ENCODE measurements at regions not wholly inside any gene's neighbourhood (a gene's known extent, or its start where the extent isn't known, plus 50 kb on each side); places are given as distances from the start of the nearest gene placed in this dataset.

- TF ChIP-seq BCL11A (IDR thresholded peaks at IDR 0.05; ENCODE audit: low read depth in 2 of 2, low read length in 2 of 2), result no peak
These were observed 173.3 kb downstream of the MELK start (continued) for GRCh38 chr9:36745977-36746376.

All from H1 (cell line).